ENCODE measurements at regions not wholly inside any gene's neighbourhood (a gene's known extent, or its start where the extent isn't known, plus 50 kb on each side); places are given as distances from the start of the nearest gene placed in this dataset.

GRCh38 chr2:150211164-150211631 is 276.3 kb downstream of the RND3 start:
- TF ChIP-seq CTCF (IDR thresholded peaks at IDR 0.05) (no peak), ZFX (IDR thresholded peaks at IDR 0.05; ENCODE audit: borderline replicate concordance) (no peak)
